ENCODE measurements at regions not wholly inside any gene's neighbourhood (a gene's known extent, or its start where the extent isn't known, plus 50 kb on each side); places are given as distances from the start of the nearest gene placed in this dataset.

GRCh38 chr10:124229201-124229988 lies 136.0 kb upstream of the CHST15 start:
- no peak for DNase-seq (ENCODE audit: low read depth)
- H3K4me3 ChIP-seq (ENCODE audit: low read length): no peak overlapping the region
- TF ChIP-seq CTCF (IDR thresholded peaks at IDR 0.05; ENCODE audit: insufficient read depth, low read depth, low read length, missing control alignments): no peak

- H3K4me3 ChIP-seq (ENCODE audit: low read length): no peak overlapping the region
- no peak for TF ChIP-seq CTCF (IDR thresholded peaks at IDR 0.05; ENCODE audit: insufficient read depth, low read depth, low read length, missing control alignments)
- DNase-seq (ENCODE audit: low read depth): no peak
Measured at GRCh38 chr10:124228471-124228870, 135.1 kb upstream of the CHST15 start.

GRCh38 chr10:124227988-124228387 lies 134.6 kb upstream of the CHST15 start:
- TF ChIP-seq CTCF (IDR thresholded peaks at IDR 0.05; ENCODE audit: insufficient read depth, low read depth, low read length, missing control alignments): no peak
- DNase-seq (ENCODE audit: low read depth): no peak

GRCh38 chr10:124227055-124227975 lies 133.9 kb upstream of the CHST15 start:
- no peak overlapping the region for H3K4me3 ChIP-seq (ENCODE audit: low read length)
- DNase-seq (ENCODE audit: low read depth): no peak
- no peak for TF ChIP-seq CTCF (IDR thresholded peaks at IDR 0.05; ENCODE audit: insufficient read depth, low read depth, low read length, missing control alignments)

More at GRCh38 chr10:124227988-124228387, 134.6 kb upstream of the CHST15 start:
- no peak overlapping the region for H3K4me3 ChIP-seq (ENCODE audit: low read length)

GRCh38 chr10:124226271-124227054 lies 133.1 kb upstream of the CHST15 start:
- DNase-seq (ENCODE audit: low read depth): no peak
- TF ChIP-seq CTCF (IDR thresholded peaks at IDR 0.05; ENCODE audit: insufficient read depth, low read depth, low read length, missing control alignments): no peak
- no peak overlapping the region for H3K4me3 ChIP-seq (ENCODE audit: low read length)

- no peak overlapping the region for H3K4me3 ChIP-seq (ENCODE audit: low read length)
- no peak for TF ChIP-seq CTCF (IDR thresholded peaks at IDR 0.05; ENCODE audit: insufficient read depth, low read depth, low read length, missing control alignments)
- no peak for DNase-seq (ENCODE audit: low read depth)
Measured at GRCh38 chr10:124225467-124226270, 132.3 kb upstream of the CHST15 start.
